ENCODE measurements at regions not wholly inside any gene's neighbourhood (a gene's known extent, or its start where the extent isn't known, plus 50 kb on each side); places are given as distances from the start of the nearest gene placed in this dataset.

- DNase-seq (ENCODE audit: low read depth) = no peak
- no peak overlapping the region for H3K4me3 ChIP-seq (ENCODE audit: low read length)
- TF ChIP-seq CTCF (conservative IDR thresholded peaks at IDR 0.05; ENCODE audit: low read depth, low read length) = no peak
Measured at GRCh38 chr2:8080063-8080462, 601.8 kb upstream of the ID2 start.

DNA sequence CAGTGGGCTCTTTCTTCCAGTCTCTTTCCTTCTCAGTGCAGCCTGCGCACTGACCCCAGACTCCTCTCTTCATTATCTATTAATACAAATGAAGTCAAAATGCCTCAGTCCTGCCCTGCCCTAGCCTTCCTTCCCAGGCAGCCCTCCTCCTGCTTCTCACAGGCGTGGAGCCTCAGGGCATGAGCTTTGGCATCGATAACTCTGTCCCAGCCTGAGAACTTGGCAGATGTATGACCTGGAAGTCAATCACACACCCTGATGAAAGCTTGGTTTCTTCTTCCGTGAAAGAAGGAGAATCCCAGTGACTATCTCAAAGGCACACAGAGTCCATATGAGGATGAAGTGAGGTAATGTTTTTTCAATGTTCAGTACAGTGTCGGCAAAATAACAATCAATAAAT lies 600.7 kb upstream of the ID2 start:
- H3K4me3 ChIP-seq (ENCODE audit: low read length) = no peak overlapping the region
- no peak for TF ChIP-seq CTCF (conservative IDR thresholded peaks at IDR 0.05; ENCODE audit: low read depth, low read length)
- no peak for DNase-seq (ENCODE audit: low read depth)

- TF ChIP-seq CTCF (conservative IDR thresholded peaks at IDR 0.05; ENCODE audit: low read depth, low read length) = no peak
- DNase-seq (ENCODE audit: low read depth) = no peak
- no peak overlapping the region for H3K4me3 ChIP-seq (ENCODE audit: low read length)
Measured at GRCh38 chr2:8082840-8083239, 599.0 kb upstream of the ID2 start.

DNA sequence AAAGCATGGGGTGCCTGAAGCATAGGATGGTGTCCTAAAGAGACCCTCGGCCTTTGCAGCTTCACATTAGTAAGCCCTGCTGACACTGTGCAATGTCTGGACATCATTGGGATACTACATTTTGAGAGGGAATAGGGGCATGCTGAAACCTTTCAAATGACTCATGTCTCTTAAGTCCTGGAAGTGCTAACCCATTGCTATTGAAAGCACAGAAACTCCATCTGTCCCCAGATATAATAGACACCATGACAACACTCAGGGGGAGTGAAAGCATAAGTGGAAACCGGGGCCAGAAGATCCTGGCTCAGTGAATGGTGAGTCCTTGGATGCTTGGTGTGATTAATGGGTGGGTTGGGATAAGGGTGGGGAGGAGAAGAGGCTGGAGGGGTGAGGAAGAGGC lies 595.5 kb upstream of the ID2 start:
- no peak for TF ChIP-seq CTCF (conservative IDR thresholded peaks at IDR 0.05; ENCODE audit: low read depth, low read length)

GRCh38 chr2:8086796-8087479 lies 594.9 kb upstream of the ID2 start:
- no peak for TF ChIP-seq CTCF (conservative IDR thresholded peaks at IDR 0.05; ENCODE audit: low read depth, low read length)
- no peak overlapping the region for H3K4me3 ChIP-seq (ENCODE audit: low read length)
- peak; percentile 44 for DNase-seq (ENCODE audit: low read depth)

More for the DNA sequence above, 595.5 kb upstream of the ID2 start:
- no peak overlapping the region for H3K4me3 ChIP-seq (ENCODE audit: low read length)
- no peak for DNase-seq (ENCODE audit: low read depth)

DNA sequence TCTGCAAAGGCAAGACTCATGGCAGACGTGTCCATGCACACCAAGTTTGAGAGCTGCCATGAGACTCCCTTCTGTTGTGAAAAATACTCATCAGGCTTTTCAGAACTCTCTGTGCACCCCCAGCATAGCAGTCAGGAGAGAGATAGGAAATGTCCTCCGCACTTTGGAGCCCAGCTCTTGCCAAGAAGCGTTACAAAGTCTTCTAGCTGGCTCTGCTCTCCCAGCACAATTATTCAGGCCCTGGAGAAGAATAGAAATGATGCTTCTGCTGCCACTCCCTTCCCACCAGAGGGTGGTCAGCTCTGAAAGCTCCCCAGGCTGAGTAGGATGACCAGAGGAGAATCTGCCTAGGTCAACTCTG lies 594.4 kb upstream of the ID2 start:
- no peak overlapping the region for H3K4me3 ChIP-seq (ENCODE audit: low read length)
- no peak for DNase-seq (ENCODE audit: low read depth)
- TF ChIP-seq CTCF (conservative IDR thresholded peaks at IDR 0.05; ENCODE audit: low read depth, low read length) = no peak

GRCh38 chr2:8088810-8089209 lies 593.0 kb upstream of the ID2 start:
- no peak for DNase-seq (ENCODE audit: low read depth)
- no peak for TF ChIP-seq CTCF (conservative IDR thresholded peaks at IDR 0.05; ENCODE audit: low read depth, low read length)

More at GRCh38 chr2:8088810-8089209, 593.0 kb upstream of the ID2 start:
- H3K4me3 ChIP-seq (ENCODE audit: low read length) = no peak overlapping the region

All from retinal pigment epithelial cell (primary cell).